Left hindlimb (tissue), 1 donor: ENCODE measurements at regions not wholly inside any gene's neighbourhood (a gene's known extent, or its start where the extent isn't known, plus 50 kb on each side); places are given as distances from the start of the nearest gene placed in this dataset.

Source experiments
- DNase-seq: peaks from one replicate; pipeline ENCODE4 v3.0.0-alpha.2; 2018

DNA sequence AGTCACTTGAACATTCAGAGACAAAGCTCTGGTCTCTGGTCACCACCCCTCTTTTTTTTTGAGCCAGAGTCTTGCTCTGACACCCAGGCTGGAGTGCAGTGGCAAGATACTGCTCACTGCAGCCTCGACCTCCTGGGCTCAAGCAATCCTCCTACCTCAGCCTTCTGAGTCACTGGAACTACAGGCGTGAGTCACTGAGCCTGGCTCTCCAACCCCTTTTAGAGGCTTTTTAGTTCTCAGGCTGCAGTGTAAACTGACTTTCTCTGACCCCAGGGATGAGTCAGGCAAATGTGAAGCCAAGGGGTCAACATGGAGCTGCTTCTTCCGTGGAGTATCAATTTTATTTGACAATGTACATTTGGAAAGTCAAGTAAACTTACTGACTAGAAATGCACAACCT, 229.2 kb downstream of the PTTG2 start:
- DNase-seq: no peak

DNA sequence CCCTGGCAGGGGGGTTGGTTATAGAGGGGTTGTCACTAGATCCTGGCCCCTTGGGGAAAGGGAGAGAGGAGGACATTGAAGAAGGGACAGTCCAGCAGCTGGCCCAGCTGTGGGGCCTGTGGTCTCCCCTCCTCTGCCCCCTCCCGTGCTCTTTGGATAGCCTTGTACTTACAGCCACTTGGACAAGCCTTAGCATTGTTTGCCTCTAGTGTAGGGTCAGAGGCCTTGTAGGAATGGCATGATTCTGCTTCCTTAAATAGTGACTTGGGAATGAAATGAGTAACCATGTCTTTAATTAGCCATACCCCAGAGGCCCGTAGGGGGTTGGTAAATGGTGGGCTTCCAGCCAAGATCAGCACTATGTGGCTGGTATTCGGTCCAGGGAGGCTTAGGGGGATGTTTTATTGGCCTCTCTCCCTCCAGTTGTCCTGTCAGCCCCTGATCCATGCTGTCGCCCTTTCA, 230.6 kb downstream of the PTTG2 start:
- DNase-seq: peak; percentile 79

DNA sequence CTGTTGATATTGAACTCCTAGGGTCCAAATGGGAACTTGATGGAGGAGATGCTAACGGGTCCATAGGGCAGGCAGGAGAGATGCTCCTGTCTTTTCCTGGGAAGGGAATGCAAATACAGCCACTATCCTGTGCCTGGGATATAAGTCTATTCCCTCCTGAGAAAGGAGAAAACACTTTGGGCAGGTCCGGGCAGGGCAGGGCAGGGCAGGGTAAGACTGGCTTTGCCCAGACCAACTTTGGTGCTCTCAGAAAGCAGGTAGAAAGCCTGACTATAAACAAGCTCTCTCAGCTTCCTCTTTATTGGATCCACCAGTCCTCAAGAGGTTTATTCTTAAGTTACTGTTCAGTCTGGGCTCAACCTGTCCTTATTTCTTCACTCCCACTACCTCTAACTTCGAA, 232.3 kb downstream of the PTTG2 start:
- DNase-seq: no peak

DNA sequence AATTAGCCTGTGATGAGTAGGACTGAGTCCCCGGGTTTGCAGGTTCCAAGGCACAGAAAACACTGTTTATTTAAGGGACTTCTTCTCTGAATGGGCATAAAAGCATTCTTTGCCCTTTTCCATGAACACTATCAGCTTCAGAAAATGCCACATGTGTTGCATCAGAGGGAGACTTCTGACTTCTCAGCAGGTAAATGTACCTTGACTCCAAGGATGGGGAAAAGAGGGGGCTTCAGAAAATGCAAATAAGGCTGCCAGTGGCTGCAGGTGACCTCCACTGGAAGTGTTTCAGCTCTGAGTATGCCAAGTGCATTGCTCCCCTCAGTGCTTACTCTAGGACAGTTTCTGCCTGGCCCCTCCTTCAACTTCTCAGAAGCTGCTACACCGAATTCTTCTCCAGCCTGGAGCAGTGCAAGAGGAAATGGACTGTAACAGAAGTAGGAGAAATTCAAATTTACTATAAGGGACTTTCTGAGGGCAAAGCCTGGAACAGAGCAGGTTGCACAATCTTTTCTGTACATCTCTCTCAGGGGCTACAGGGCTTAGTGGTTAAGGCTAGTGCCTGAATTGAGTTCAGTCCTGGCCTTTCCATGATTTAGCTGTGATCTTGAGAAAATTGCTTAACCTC, 233.2 kb downstream of the PTTG2 start:
- DNase-seq: no peak

DNA sequence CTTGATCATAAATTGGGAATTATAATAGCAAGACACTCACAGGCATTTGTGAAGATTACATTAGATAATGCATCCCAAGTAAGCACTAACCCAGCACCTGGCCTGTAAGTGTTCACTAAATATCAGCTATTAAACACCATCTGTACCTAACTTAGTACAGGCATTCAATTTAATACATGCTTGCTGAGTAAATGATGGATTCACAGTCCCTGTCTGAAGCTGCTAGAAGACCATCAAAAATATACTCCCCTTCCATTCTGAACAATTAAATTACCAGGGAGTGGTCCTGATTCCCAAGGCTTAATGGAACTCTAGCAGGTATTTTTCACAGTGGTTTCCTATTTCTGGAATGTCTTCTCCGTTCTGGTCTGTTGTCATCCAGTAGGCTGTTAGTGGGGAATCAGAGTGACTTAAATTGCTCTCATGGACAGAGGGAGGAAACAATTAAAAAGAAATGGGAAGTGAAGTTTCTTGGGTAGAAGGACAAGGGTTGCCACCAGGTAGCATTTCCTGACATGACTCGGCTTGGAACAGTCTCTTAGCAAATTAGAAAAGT, 233.9 kb downstream of the PTTG2 start:
- no peak for DNase-seq

DNA sequence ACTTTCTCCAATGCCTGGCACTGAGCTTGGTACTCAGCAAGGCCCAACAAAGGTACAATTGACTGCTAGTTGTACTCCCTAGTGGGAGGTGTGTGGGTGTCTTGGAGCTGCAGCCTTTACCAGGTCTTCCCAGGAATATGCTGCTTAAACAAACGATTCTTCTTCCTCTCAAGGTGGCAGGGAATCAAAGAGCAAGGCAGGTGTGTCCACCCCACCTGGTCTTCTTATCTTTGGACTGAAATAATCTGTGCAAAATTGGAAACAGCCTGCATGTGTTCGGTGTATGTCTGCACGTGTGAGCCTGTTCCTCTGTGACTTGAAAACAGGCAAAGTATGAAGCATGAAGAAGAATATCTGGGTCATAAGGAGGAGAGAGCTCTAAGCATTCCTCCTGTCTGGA, 235.3 kb downstream of the PTTG2 start:
- DNase-seq: no peak

DNA sequence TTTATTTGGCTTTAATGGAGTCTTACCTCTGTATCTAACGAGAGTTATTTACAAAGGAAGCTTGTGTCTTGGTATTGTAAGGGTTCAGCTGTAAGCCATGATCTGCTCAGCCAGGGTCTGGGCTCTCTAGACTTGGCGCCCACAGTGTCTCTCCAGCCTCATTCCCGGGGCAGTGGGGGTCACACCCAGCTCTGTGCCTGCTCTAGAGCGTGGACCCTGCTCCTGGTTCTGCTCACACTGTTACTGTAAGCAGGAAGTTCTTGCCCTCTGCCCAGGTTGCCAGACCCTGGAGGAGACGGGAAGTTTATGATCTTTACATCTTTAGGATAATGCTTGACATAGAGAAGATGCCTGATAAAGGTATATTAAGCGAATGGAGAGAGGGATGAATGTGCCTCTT, 235.7 kb downstream of the PTTG2 start:
- DNase-seq: no peak

DNA sequence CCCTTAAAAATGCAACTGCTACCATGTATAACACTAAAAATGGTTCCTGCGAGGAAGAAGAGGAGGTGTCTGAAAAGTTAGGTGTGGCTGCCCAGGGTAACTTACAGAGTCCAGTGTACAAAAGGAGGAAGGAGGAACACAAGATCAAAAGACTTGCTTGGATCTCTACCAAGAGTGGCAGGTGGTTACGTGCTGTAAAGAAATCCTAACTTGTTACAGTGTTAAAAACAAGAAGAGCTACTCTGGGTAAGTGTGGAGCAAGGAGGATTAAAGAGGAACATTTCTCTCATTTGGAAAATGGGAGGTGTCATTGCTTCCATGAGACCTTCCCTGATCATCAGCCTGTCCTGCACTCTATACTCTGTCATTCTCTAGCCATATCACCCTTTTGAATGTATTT, 242.0 kb downstream of the PTTG2 start:
- DNase-seq: no peak

DNA sequence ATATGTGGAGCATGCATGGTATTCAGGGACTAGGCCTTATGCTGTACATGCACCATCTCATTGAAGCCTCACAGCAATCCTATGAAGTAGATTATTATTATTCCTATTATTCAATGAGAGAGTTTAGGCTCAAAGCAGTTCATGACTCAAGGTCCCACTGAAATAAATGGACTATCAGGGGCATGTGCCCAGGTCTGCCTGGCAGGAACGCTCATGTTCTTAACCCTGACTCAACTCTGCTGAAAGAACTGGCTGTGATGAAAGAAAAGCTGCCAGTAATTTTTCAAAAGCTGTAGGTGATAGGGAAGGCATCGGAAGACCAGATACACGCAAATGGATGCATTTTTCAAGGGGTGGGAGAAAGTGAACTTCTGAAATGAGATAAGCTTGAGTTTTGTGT, 243.4 kb downstream of the PTTG2 start:
- DNase-seq: no peak

DNA sequence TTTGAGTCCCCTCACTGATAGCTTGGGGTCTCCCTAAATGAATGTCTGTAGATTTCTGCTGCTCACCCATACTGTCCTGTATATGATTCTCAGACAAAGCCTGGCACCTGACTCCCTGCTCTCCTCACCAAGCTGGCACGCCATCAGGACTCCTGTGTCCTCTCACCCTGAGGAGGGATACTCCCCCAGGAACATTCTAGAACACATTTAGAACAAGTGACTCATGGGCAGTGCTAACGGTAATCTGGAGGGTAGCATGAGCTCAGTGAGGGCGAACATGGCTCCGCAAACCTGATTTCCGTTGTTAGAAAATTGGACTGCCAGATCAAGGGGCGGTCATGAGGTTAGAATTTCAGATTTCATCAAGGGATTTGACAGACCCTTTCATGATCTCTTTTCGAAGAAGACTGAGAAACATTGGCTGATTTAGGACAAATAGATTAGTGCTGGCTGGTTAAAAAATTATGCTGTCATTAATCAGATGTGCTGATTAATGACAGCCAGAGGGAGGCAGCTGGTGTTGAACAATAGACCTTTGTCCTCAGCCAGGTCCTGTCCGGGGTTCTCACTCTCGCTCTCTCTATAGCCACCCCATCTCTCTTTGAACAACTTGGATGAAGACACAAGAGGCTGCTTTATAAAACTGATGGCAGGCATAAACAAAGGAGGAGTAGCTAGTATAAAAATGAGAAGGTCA, 244.3 kb downstream of the PTTG2 start:
- DNase-seq: no peak

DNA sequence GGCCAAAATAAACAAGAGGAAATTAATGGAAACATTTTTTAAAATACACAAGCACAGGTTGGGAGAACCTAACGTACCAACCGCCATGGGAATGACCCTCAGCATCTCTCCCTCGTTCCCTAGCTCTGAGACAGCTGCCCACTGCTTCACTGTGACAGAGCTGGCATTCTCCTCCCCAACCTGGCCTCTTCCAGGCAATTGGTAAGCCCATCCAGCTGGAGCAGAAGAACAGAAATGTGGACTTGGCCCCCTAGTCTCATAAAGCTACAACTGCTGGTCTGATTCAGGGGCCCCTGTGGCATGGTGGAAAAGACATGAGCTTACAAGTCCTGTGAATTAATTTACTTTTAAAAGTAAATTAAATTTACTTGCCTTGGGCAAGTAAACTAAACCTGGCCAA, 245.1 kb downstream of the PTTG2 start:
- DNase-seq: peak; percentile 58

DNA sequence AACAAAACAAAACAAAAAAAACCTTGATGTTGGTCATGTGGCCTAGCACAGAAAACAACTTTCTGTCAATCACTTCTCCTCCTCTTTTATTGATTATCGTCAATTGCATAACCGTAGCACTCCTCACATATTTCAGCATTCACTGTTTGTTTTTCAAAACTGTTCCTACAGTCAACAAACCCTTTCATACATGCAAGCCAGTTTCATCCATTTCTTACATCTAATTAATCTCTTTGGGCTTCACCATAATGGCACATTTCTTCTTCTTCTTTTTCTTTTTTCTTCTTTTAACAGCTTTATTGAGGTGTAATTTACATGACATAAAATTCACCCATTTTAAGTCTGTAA, 246.9 kb downstream of the PTTG2 start:
- DNase-seq: no peak

DNA sequence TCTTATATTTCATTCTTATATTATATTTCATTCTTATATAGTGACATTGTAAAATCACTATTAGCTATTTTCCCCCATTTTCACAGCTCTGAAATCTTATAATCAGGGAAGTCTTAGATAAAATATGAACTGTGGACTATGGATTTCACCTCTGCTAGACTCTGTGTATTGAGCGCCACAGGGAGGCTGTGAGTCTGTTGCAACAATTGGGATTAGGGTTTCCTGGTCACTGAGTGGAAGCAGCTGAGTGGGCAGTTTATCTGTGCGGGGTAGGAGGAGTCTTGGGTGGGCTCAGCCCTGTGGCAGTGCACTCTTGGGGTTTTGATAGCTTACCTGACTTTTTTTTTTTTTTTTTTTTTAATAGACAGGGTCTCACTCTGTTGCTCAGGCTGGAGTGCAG, 249.5 kb downstream of the PTTG2 start:
- no peak for DNase-seq

DNA sequence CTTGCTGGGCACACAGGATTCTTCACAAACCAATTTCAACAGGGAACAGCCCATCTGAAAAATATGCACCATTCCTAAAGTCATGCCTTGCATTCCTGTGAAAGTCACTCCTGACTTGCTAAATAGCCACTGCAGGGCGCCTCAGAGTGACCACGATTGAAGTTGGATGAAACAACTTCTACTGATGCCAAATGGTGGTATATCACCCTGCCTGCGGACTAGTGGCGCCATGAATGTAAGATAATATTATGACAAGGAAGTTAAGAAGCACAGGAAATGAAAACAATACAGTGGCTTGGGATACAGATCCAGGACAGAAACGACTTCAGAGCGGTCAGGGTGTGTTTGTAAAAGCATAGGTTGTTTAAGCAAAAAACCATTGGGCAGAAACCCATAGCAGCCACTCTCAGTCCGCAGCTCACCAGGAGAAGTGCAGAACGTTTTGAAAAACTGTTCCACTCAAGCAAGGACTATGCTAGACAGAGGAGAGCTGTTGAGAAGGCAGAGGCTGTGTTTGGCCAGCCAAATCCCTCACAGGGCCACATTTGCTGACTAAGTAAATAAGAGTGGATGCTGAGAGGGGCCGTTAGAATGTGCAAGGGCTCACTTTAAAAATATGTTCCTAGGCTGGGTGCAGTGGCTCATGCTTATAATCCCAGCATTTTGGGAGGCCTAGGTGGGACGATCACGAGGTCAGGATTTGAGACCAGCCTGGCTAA, 250.4 kb downstream of the PTTG2 start:
- no peak for DNase-seq

DNA sequence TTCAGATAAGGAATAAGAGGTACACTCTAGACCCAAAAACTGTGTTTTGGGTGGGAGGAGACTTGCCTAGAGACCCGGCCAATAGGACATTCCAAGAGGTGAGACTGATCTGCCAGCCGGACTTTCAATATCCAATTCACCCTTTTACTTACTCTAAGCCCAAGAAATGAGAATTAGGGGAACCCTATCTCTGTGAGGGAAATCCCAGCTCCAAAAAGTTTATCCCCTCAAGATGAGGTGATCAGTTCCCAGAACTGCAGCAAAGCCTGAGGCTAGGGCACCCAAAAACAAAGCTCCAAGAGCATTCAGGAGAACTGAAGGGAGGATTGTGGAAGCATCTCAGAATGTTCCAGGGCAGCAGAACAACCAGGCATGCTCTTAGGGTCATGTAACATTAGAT, 251.7 kb downstream of the PTTG2 start:
- no peak for DNase-seq

DNA sequence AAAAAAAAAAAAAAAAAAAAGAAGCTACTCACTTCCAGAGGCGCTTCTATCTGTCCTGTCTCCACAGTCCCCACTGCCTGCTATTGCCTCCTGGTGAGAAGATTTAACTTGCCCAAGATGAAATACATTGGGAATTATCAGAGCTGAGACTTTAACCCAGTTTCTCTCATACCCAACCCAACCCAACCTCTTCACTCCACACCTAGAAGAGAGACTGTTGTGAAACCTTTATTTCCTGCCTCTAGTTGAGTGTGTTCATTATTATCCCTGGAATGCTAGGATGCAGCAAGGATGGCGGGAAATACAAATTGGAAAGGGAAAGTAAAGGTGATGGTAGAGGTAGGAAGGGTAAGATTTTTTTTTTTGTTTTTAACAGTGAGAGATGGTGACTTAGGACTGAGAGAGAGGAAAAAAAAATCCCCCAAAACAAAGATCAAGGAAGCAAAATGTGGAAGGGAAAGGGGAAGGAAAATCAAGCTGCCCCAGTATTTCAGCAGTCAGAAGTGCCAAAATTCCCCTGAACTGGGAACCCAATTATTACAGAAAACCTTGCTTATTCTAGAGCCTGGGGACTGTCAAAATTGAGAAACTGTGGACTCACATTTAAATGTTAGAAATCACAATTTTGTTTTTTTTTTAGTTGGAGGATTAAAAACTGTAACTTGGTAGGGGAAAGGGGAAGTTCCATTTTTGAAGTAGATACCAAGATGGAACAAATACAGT, 253.0 kb downstream of the PTTG2 start:
- no peak for DNase-seq

DNA sequence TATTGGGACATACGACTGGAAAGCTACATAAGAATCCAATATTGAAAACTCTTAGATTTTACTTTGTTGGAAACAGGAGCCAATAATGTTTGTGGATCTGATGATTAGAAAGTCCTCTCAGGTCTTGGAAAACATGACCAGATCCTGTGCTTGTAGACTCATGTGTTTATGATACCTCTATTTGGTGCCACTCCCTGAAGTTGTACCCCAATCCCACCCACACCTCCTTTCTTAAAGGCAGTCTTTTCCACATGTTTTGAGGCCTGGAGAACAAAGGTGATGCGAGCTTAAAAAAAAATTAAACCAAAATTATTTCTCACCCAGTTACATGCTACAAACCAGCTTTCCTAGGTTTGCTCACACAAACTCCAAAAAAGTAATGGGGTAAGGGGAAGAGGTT, 262.7 kb downstream of the PTTG2 start:
- DNase-seq: no peak

DNA sequence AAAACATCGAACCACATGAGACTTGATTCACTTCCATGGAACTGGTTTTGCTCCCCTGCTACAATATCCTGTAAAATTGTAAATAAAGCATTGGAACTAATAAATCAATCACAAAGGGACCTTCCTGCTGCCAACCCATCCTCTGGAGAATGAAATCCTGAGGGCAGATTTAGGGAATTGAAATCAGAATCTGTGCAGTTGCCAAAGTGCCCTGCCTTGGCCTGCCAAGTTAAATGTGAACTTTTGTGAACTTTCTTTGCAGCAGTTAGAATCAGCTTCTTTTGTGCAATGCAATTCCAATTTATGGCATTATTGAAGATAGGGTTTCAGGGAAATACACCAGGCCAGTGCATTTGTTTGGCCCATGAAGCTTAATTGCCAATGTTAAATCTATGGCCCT, 263.1 kb downstream of the PTTG2 start:
- no peak for DNase-seq

DNA sequence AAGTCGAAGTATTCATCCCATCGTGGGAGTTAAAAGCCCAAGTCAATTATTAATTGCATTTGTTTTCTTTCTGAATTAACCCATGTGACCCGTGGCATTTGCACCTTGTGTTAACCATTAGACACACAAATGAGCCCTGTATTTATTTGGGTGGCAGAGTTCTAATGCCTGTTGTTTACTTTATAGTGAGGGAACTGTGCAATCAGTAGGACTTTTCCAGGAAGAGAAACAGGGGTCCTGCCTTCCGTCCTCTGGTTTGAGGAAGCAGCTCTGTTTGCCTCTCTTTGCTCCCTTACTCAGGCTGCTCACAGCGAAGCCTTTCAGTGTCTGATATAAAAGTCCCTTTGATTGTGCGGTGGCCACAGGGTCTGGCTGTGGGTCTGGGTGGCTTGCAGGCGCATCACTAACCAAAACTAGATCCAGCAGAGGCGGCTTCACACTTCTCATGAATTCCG, 263.6 kb downstream of the PTTG2 start:
- no peak for DNase-seq

DNA sequence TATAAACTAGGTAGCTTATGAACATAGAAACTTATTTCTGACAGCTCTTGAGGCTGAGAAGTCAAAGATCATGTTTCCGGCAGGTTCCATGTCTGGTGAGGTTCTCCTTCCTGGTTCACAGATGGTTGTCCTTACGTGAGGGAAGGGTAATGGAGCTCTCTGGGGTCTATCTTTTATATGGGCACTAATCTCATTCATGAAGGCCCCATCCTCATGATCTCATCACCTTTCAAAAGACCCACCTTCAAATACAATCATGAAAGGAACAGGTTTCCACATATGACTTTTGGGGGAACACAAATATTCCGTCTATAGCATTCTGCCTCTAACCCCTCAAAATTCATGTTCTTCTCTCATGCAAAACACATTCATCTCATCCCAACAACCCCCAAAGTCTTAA, 264.7 kb downstream of the PTTG2 start:
- DNase-seq: no peak

DNA sequence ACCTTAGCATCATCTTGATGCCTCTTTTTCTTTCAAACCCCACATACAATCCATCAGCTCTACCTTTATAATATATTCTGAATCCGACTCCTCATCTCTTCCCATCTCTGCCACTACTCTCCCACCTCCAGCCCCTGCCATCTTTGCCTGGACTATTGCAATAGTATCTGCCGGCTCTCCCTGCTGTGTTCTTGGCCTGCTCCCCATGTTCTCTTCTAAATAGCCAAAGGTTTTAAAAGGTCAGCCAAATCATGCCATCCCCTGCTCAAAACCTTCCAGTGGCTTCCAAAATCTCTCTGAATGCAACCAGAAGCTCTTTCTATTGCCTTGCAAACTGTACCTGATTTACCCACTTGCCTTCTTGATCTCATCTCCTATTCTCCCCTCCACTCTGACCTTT, 266.0 kb downstream of the PTTG2 start:
- no peak for DNase-seq

DNA sequence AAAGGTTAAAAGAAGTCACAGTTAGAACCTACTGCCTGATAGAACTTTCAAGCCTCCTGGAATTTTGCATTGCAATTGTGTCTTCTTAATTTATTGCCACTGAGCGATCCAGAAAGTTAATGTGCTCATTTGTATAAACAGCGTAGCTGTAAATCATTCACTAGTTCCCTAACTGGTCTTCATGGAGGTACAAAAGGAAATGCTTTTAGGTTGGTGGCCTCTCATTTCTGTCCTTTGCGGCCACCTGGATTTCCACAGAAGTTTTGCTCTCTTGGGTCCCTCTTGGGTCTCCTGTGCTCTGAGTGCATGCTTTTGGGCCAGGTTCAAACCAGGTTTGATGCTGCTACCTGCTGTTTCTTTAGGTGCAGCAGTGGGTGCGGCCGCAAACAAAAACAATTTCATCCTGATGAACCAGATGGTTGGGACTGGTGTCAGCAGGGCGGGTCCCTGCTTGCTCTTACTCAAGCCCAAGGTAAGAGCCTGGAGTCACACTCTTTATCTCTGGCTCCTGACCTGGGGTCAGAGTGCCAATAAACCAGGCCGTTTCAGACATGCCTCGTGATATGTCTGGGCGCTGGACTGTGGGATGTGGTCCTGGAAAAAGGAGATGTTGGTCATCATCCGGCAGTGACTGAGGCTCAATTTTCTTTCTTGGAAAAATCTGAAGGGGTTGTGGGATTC, 270.1 kb downstream of the PTTG2 start:
- DNase-seq: no peak
